Kidney (tissue), 10 donors: ENCODE measurements at regions not wholly inside any gene's neighbourhood (a gene's known extent, or its start where the extent isn't known, plus 50 kb on each side); places are given as distances from the start of the nearest gene placed in this dataset.
"Not testable (repeated sequence)": the region's sequence is repeated elsewhere in the genome, so short reads cannot be mapped to it uniquely, and the experiment has no call there.

Source experiments
- DNase-seq, 5 donors: peaks; one replicate each; pipeline ENCODE4 v3.0.0-alpha.2; 2013 to 2020
- FAIRE-seq: peaks from 2 replicates; lab custom pipeline; 2012; peaks lifted over from hg19 to GRCh38; lab: Jason Lieb, UNC
- H3K27ac ChIP-seq, 2 donors: one replicate each; pipeline ENCODE4 v1.7.0; 2013; ENCODE audit warnings: low read depth in 2 of 2, low read length in 2 of 2, inconsistent platforms in 1 of 2
- H3K27me3 ChIP-seq: one replicate; pipeline ENCODE4 v1.7.1; 2013; ENCODE audit warnings: low read length, inconsistent platforms; ENCODE audit not compliant: control insufficient read depth, insufficient read depth
- H3K36me3 ChIP-seq, 3 donors: one replicate each; pipeline versions ENCODE4 v1.7.0 to v1.7.1; 2013; ENCODE audit warnings: low read length in 3 of 3, control low read depth in 1 of 3, inconsistent platforms in 1 of 3; ENCODE audit not compliant: insufficient read depth in 3 of 3, control insufficient read depth in 2 of 3
- H3K4me1 ChIP-seq, 3 donors: one replicate each; pipeline versions ENCODE4 v1.7.0 to v1.7.1; 2013; ENCODE audit warnings: low read length in 3 of 3, inconsistent platforms in 1 of 3, low read depth in 1 of 3; ENCODE audit not compliant: control insufficient read depth in 2 of 3, insufficient read depth in 2 of 3
- H3K4me3 ChIP-seq, 3 donors: one replicate each; pipeline versions ENCODE4 v1.7.0 to v1.8.1; 2013; ENCODE audit warnings: low read length in 3 of 3, control low read depth in 1 of 3, inconsistent platforms in 1 of 3
- H3K9ac ChIP-seq, 3 donors: one replicate each; pipeline versions ENCODE4 v1.7.0 to v1.7.1; 2013; ENCODE audit warnings: low read length in 3 of 3, control low read depth in 1 of 3, inconsistent platforms in 1 of 3
- H3K9me3 ChIP-seq, 3 donors: one replicate each; pipeline versions ENCODE4 v1.7.0 to v1.7.1; 2013; ENCODE audit warnings: low read length in 3 of 3, control low read depth in 1 of 3, inconsistent platforms in 1 of 3; ENCODE audit not compliant: control insufficient read depth in 2 of 3, insufficient read depth in 1 of 3
- intact Hi-C: fragments of 100-400 bp; cut with DNase I; formaldehyde crosslinking; loops from one replicate; pipeline ENCODE4 v1.11.1; 2022
- donor health status: control.
- donor health status: control.
- donor health status: DM: yes; HTN: yes; CAD: no.
- donor health status: Normal renal cell carcinoma (clear cell type).

DNA sequence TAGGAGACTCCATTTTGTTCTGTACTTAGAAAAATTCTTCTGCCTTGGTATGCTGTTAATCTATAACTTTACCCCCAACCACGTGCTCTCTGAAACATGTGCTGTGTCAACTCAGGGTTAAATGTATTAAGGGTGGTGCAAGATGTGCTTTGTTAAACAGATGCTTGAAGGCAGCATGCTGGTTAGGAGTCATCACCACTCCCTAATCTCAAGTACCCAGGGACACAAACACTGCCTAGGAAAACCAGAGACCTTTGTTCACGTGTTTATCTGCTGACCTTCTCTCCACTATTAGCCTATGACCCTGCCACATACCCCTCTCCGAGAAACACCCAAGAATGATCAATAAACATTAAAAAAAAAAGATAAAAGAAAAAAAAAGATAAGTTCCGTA, 93.0 kb upstream of the ZNF519 start:
- H3K27me3 ChIP-seq, intact Hi-C loops, H3K4me1 ChIP-seq, H3K36me3 ChIP-seq, FAIRE-seq, H3K27ac ChIP-seq, DNase-seq, H3K9me3 ChIP-seq, H3K4me3 ChIP-seq, H3K9ac ChIP-seq: not testable (repeated sequence)

DNA sequence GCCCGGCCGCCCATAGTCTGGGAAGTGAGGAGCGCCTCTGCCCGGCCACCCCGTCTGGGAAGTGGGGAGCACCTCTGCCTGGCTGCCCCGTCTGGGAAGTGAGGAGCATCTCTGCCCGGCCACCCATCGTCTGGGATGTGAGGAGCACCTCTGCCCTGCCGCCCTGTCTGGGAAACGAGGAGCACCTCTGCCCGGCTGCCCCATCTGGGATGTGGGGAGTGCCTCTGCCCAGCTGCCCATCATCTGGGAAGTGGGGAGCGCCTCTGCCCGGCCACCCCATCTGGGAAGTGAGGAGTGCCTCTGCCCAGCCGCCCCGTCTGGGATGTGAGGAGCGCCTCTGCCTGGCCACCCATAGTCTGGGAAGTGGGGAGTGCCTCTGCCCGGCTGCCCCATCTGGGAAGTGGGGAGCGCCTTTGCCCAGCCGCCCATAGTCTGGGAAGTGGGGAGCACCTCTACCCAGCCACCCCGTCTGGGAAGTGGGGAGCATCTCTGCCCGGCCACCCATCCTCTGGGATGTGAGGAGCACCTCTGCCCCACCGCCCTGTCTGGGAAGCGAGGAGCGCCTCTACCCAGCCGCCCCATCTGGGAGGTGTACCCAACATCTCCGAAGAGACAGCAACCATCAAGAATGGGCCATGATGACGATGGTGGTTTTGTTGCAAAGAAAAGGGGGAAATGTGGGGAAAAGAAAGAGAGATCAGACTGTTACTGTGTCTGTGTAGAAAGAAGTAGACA, 92.5 kb upstream of the ZNF519 start:
- H3K4me3 ChIP-seq, intact Hi-C loops: not testable (repeated sequence)

DNA sequence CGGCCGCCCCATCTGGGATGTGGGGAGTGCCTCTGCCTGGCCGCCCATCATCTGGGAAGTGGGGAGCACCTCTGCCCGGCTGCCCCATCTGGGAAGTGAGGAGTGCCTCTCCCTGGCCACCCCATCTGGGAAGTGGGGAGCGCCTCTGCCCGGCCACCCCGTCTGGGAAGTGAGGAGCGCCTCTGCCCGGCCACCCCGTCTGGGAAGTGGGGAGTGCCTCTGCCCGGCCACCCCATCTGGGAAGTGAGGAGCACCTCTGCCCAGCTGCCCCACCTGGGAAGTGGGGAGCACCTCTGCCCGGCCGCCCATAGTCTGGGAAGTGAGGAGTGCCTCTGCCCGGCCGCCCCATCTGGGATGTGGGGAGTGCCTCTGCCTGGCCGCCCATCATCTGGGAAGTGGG, 91.7 kb upstream of the ZNF519 start:
- intact Hi-C loops, DNase-seq, H3K9me3 ChIP-seq, FAIRE-seq, H3K27ac ChIP-seq, H3K4me3 ChIP-seq, H3K27me3 ChIP-seq, H3K36me3 ChIP-seq, H3K9ac ChIP-seq, H3K4me1 ChIP-seq: not testable (repeated sequence)

More for the DNA sequence above, 92.5 kb upstream of the ZNF519 start:
- peak in 1 of 5 donors; percentile 71 for DNase-seq
- H3K27ac ChIP-seq, FAIRE-seq, H3K27me3 ChIP-seq, H3K4me1 ChIP-seq, H3K9ac ChIP-seq, H3K9me3 ChIP-seq, H3K36me3 ChIP-seq: not testable (repeated sequence)

GRCh38 chr18:14223231-14223822, 91.1 kb upstream of the ZNF519 start:
- DNase-seq: peak in 1 of 5 donors; percentile 76
- H3K9me3 ChIP-seq, H3K27me3 ChIP-seq, H3K9ac ChIP-seq, intact Hi-C loops, H3K4me3 ChIP-seq, H3K36me3 ChIP-seq, FAIRE-seq, H3K27ac ChIP-seq, H3K4me1 ChIP-seq: not testable (repeated sequence)

DNA sequence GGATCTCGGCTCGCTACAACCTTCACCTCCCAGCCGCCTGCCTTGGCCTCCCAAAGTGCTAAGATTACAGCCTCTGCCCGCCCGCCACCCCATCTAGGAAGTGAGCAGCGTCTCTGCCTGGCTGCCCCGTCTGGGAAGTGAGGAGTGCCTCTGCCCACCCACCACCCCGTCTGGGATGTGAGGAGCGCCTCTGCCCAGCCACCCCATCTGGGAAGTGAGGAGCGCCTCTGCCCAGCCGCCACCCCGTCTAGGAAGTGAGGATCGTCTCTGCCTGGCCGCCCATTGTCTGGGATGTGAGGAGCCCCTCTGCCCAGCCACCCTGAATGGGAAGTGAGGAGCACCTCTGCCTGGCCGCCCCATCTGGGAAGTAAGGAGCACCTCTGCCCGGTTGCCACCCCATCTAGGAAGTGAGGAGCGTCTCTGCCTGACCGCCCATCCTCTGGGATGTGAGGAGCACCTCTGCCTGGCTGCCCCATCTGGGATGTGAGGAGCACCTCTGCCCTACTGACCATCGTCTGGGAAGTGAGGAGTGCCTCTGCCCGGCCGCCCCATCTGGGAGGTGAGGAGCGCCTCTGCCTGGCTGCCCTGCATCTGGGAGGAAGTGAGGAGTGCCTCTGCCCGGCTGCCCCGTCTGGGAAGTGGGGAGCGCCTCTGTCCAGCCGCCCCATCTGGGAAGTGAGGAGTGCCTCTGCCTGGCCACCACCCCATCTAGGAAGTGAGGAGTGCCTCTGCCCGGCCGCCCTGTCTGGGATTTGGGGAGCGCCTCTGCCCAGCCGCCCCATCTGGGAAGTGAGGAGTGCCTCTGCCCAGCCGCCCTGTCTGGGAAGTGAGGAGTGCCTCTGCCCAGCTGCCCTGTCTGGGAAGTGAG, 90.4 kb upstream of the ZNF519 start:
- DNase-seq: peak in 1 of 5 donors; percentile 64
- H3K4me3 ChIP-seq, H3K9ac ChIP-seq, H3K27ac ChIP-seq, H3K36me3 ChIP-seq, intact Hi-C loops, FAIRE-seq, H3K4me1 ChIP-seq, H3K9me3 ChIP-seq, H3K27me3 ChIP-seq: not testable (repeated sequence)
